ENCODE measurements at regions not wholly inside any gene's neighbourhood (a gene's known extent, or its start where the extent isn't known, plus 50 kb on each side); places are given as distances from the start of the nearest gene placed in this dataset.

- TF ChIP-seq, protein P1, sequence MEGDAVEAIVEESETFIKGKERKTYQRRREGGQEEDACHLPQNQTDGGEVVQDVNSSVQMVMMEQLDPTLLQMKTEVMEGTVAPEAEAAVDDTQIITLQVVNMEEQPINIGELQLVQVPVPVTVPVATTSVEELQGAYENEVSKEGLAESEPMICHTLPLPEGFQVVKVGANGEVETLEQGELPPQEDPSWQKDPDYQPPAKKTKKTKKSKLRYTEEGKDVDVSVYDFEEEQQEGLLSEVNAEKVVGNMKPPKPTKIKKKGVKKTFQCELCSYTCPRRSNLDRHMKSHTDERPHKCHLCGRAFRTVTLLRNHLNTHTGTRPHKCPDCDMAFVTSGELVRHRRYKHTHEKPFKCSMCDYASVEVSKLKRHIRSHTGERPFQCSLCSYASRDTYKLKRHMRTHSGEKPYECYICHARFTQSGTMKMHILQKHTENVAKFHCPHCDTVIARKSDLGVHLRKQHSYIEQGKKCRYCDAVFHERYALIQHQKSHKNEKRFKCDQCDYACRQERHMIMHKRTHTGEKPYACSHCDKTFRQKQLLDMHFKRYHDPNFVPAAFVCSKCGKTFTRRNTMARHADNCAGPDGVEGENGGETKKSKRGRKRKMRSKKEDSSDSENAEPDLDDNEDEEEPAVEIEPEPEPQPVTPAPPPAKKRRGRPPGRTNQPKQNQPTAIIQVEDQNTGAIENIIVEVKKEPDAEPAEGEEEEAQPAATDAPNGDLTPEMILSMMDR (IDR thresholded peaks at IDR 0.05): no peak
- no peak for TF ChIP-seq POLR2AphosphoS5 (IDR thresholded peaks at IDR 0.05)
These were observed 161.2 kb upstream of the PITX1 start for GRCh38 chr5:135195270-135195608.
